ENCODE measurements at regions not wholly inside any gene's neighbourhood (a gene's known extent, or its start where the extent isn't known, plus 50 kb on each side); places are given as distances from the start of the nearest gene placed in this dataset.
"Not testable (repeated sequence)": the region's sequence is repeated elsewhere in the genome, so short reads cannot be mapped to it uniquely, and the experiment has no call there.

- Histone ChIP-seq H3K4me1 (no peaks in the 10 kb centered on the region), H3K27ac (no peak overlapping the region), H3K9me3 (peaks cover 0 to 4% of the 10 kb centered on the region in 2 donors), H3K27me3 (no peaks in the 10 kb centered on the region), H3K4me3 (no peak overlapping the region), H3K36me3 (no peaks in the 10 kb centered on the region)
- ATAC-seq, result no peak
- DNase-seq, result no peak
- no peak for TF ChIP-seq CTCF (IDR thresholded peaks at IDR 0.05)
- intact Hi-C loops (cut with DNase I), result no loop called here
Observed at GRCh38 chr1:166601650-166602278, 237.5 kb upstream of the POGK start.

GRCh38 chr1:166602801-166603200 lies 236.5 kb upstream of the POGK start:
- H3K27me3 ChIP-seq; H3K9me3 ChIP-seq; DNase-seq; intact Hi-C loops (cut with DNase I); H3K36me3 ChIP-seq; H3K27ac ChIP-seq; H3K4me1 ChIP-seq; H3K4me3 ChIP-seq; ATAC-seq: not testable (repeated sequence)

- DNase-seq, result no peak
- no peaks in the 10 kb centered on the region for H3K36me3 ChIP-seq
- no peak overlapping the region for H3K4me3 ChIP-seq
- no peak overlapping the region for H3K27ac ChIP-seq
- intact Hi-C loops (cut with DNase I), result no loop called here
- peak; percentile 36 for ATAC-seq
- no peaks in the 10 kb centered on the region for H3K4me1 ChIP-seq
- no peak for TF ChIP-seq CTCF (IDR thresholded peaks at IDR 0.05)
- H3K27me3 ChIP-seq, result no peaks in the 10 kb centered on the region
- H3K9me3 ChIP-seq, result peaks cover 0 to 1% of the 10 kb centered on the region in 2 donors
Observed at GRCh38 chr1:166603296-166603695, 236.0 kb upstream of the POGK start.

- no peak overlapping the region for H3K27ac ChIP-seq
Observed at GRCh38 chr1:166605137-166605536, 234.1 kb upstream of the POGK start.

GRCh38 chr1:166612886-166613285 lies 226.4 kb upstream of the POGK start:
- Histone ChIP-seq H3K4me3 (no peak overlapping the region), H3K36me3 (no peaks in the 10 kb centered on the region), H3K4me1 (no peaks in the 10 kb centered on the region), H3K9me3 (no peaks in the 10 kb centered on the region), H3K27ac (no peak overlapping the region), H3K27me3 (no peaks in the 10 kb centered on the region)
- no peak for TF ChIP-seq CTCF (IDR thresholded peaks at IDR 0.05)
- DNase-seq (no peak), ATAC-seq (no peak)
- intact Hi-C loops (cut with DNase I), result no loop called here

More at GRCh38 chr1:166605137-166605536, 234.1 kb upstream of the POGK start:
- intact Hi-C loops (cut with DNase I), result no loop called here
- no peaks in the 10 kb centered on the region for H3K4me1 ChIP-seq
- H3K36me3 ChIP-seq, result no peaks in the 10 kb centered on the region
- DNase-seq (no peak), ATAC-seq (no peak)
- no peaks in the 10 kb centered on the region for H3K27me3 ChIP-seq
- no peaks in the 10 kb centered on the region for H3K9me3 ChIP-seq
- no peak overlapping the region for H3K4me3 ChIP-seq
- TF ChIP-seq CTCF (IDR thresholded peaks at IDR 0.05), result no peak

GRCh38 chr1:166616206-166616605 lies 223.1 kb upstream of the POGK start:
- Histone ChIP-seq H3K36me3 (no peaks in the 10 kb centered on the region), H3K4me1 (no peaks in the 10 kb centered on the region), H3K27ac (no peak overlapping the region), H3K9me3 (no peaks in the 10 kb centered on the region), H3K4me3 (no peak overlapping the region), H3K27me3 (no peaks in the 10 kb centered on the region)
- intact Hi-C loops (cut with DNase I), result no loop called here
- DNase-seq (no peak), ATAC-seq (no peak)
- no peak for TF ChIP-seq CTCF (IDR thresholded peaks at IDR 0.05)
